H9 (cell line): ENCODE measurements at regions not wholly inside any gene's neighbourhood (a gene's known extent, or its start where the extent isn't known, plus 50 kb on each side); places are given as distances from the start of the nearest gene placed in this dataset.

Source experiments
- DNase-seq: peaks from one replicate; pipeline ENCODE4 v3.0.0-alpha.2; 2017
- H2AFZ ChIP-seq: one replicate; pipeline ENCODE4 v1.6.1; 2013; ENCODE audit warnings: mild to moderate bottlenecking, low read length, control low read depth, moderate library complexity
- H2AK5ac ChIP-seq: 2 replicates; pipeline ENCODE4 v1.6.1; 2013; ENCODE audit warnings: low read length, control low read depth, mixed read lengths; ENCODE audit not compliant: insufficient read length
- H2BK120ac ChIP-seq: one replicate; pipeline ENCODE4 v1.6.1; 2013; ENCODE audit warnings: low read depth, mild to moderate bottlenecking, low read length, control low read depth, inconsistent platforms; ENCODE audit not compliant: poor library complexity, severe bottlenecking
- H2BK12ac ChIP-seq: 2 replicates; pipeline ENCODE4 v1.6.1; 2013; ENCODE audit warnings: low read length, control low read depth, mixed read lengths, low read depth; ENCODE audit not compliant: insufficient read length
- H2BK15ac ChIP-seq: 2 replicates; pipeline ENCODE4 v1.6.1; 2013; ENCODE audit warnings: low read depth, low read length, control low read depth
- H2BK20ac ChIP-seq: one replicate; pipeline ENCODE4 v1.6.1; 2013; ENCODE audit warnings: low read depth, mild to moderate bottlenecking, low read length, control low read depth, inconsistent platforms; ENCODE audit not compliant: poor library complexity, severe bottlenecking
- H2BK5ac ChIP-seq: 2 replicates; pipeline ENCODE4 v1.6.1; 2013; ENCODE audit warnings: low read length, control low read depth, mixed read lengths; ENCODE audit not compliant: insufficient read length
- H3K14ac ChIP-seq: 2 replicates; pipeline ENCODE4 v1.6.1; 2013; ENCODE audit warnings: low read length, control low read depth; ENCODE audit not compliant: insufficient read depth
- H3K18ac ChIP-seq: 2 replicates; pipeline ENCODE4 v1.6.1; 2013; ENCODE audit warnings: low read depth, mild to moderate bottlenecking, mixed read lengths, low read length, control low read depth; ENCODE audit not compliant: insufficient read length
- H3K23ac ChIP-seq: 2 replicates; pipeline ENCODE4 v1.6.1; 2013; ENCODE audit warnings: low read length, control low read depth, mixed read lengths, low read depth; ENCODE audit not compliant: insufficient read length
- H3K23me2 ChIP-seq: 2 replicates; pipeline ENCODE4 v1.6.1; 2013; ENCODE audit warnings: low read depth, mild to moderate bottlenecking, mixed read lengths, low read length, control low read depth; ENCODE audit not compliant: insufficient read length, poor library complexity, severe bottlenecking
- H3K27ac ChIP-seq: 2 replicates; pipeline ENCODE4 v1.5.1; 2013; ENCODE audit warnings: low read length, control low read depth, mixed read lengths, low read depth; ENCODE audit not compliant: insufficient read length
- H3K27me3 ChIP-seq: 2 replicates; pipeline ENCODE4 v1.6.1; 2013; ENCODE audit warnings: low read length, control low read depth, inconsistent platforms; ENCODE audit not compliant: insufficient read depth
- H3K4ac ChIP-seq: 2 replicates; pipeline ENCODE4 v1.6.1; 2013; ENCODE audit warnings: low read depth, mild to moderate bottlenecking, control low read depth, inconsistent platforms, low read length, moderate library complexity
- H3K4me1 ChIP-seq: 2 replicates; pipeline ENCODE4 v1.6.1; 2013; ENCODE audit warnings: low read length, control low read depth, inconsistent platforms; ENCODE audit not compliant: insufficient read depth
- H3K4me2 ChIP-seq: 2 replicates; pipeline ENCODE4 v1.6.1; 2013; ENCODE audit warnings: low read length, control low read depth, mixed read lengths; ENCODE audit not compliant: insufficient read length, insufficient read depth
- H3K56ac ChIP-seq: 2 replicates; pipeline ENCODE4 v1.6.1; 2013; ENCODE audit warnings: low read depth, mild to moderate bottlenecking, mixed read lengths, low read length, control low read depth; ENCODE audit not compliant: insufficient read length
- H3K79me1 ChIP-seq: 2 replicates; pipeline ENCODE4 v1.6.1; 2013; ENCODE audit warnings: low read depth, mild to moderate bottlenecking, moderate library complexity, low read length, control low read depth, inconsistent platforms; ENCODE audit not compliant: insufficient read depth, poor library complexity, severe bottlenecking
- H3K79me2 ChIP-seq: 2 replicates; pipeline ENCODE4 v1.6.1; 2013; ENCODE audit warnings: low read length, control low read depth, inconsistent platforms; ENCODE audit not compliant: insufficient read depth
- H3K9ac ChIP-seq: 2 replicates; pipeline ENCODE4 v1.6.1; 2013; ENCODE audit warnings: low read length, control low read depth, mixed read lengths; ENCODE audit not compliant: insufficient read length; ENCODE audit errors: extremely low read depth
- H3K9me3 ChIP-seq: one replicate; pipeline ENCODE4 v1.6.1; 2013; ENCODE audit warnings: low read depth, low read length, inconsistent platforms; ENCODE audit not compliant: control insufficient read depth
- H3T11ph ChIP-seq: one replicate; pipeline ENCODE4 v1.6.1; 2013; ENCODE audit warnings: mild to moderate bottlenecking, low read length, control low read depth, inconsistent platforms
- H4K20me1 ChIP-seq: one replicate; pipeline ENCODE4 v1.6.1; 2013; ENCODE audit not compliant: control insufficient read depth, insufficient read length, insufficient read depth
- H4K5ac ChIP-seq: 2 replicates; pipeline ENCODE4 v1.6.1; 2013; ENCODE audit warnings: low read depth, mild to moderate bottlenecking, mixed read lengths, low read length, control low read depth; ENCODE audit not compliant: insufficient read length
- H4K8ac ChIP-seq: replicated peaks from 2 replicates; pipeline ENCODE4 v1.6.1; 2013; ENCODE audit warnings: low read length, control low read depth, mixed read lengths, low read depth; ENCODE audit not compliant: insufficient read length
- H4K91ac ChIP-seq: 2 replicates; pipeline ENCODE4 v1.6.1; 2013; ENCODE audit warnings: low read depth, mild to moderate bottlenecking, moderate library complexity, mixed read lengths, low read length, control low read depth; ENCODE audit not compliant: insufficient read length
- H3K27ac Mint-ChIP-seq, 3 experiments: 2 replicates in 2 of 3; 3 replicates in 1 of 3; pipeline ENCODE4 v1.8.0; 2020 to 2021; ENCODE audit warnings: mixed read lengths in 3 of 3, mild to moderate bottlenecking in 1 of 3, moderate library complexity in 1 of 3
- H3K27me3 Mint-ChIP-seq: 2 replicates; pipeline ENCODE4 v1.8.0; 2021; ENCODE audit warnings: low read depth, mild to moderate bottlenecking, moderate library complexity, mixed read lengths
- H3K36me3 Mint-ChIP-seq, 3 experiments: 2 replicates in 2 of 3; 3 replicates in 1 of 3; pipeline ENCODE4 v1.8.0; 2020 to 2021; ENCODE audit warnings: low read depth in 3 of 3, mixed read lengths in 3 of 3; ENCODE audit not compliant: insufficient read depth in 1 of 3
- H3K4me1 Mint-ChIP-seq, 2 experiments: 2 replicates each; pipeline ENCODE4 v1.8.0; 2020; ENCODE audit warnings: mixed read lengths in 2 of 2
- H3K4me3 Mint-ChIP-seq, 2 experiments: 2 replicates in 1 of 2; 3 replicates in 1 of 2; pipeline ENCODE4 v1.8.0; 2020 to 2021; ENCODE audit warnings: mild to moderate bottlenecking in 2 of 2, mixed read lengths in 2 of 2, moderate library complexity in 1 of 2
- H3K9me3 Mint-ChIP-seq, 2 experiments: 2 replicates in 1 of 2; 3 replicates in 1 of 2; pipeline ENCODE4 v1.8.0; 2020; ENCODE audit warnings: mild to moderate bottlenecking in 2 of 2, mixed read lengths in 2 of 2, moderate library complexity in 1 of 2
- WGBS: extraction: QIAGEN DNeasy Blood & Tissue Kit; methylation state at CpG from one replicate; pipeline ENCODE4 v1.1.7; 2013; ENCODE audit warnings: missing lambda C conversion rate, low lambda C conversion rate, mixed read lengths; ENCODE audit not compliant: insufficient read length; ENCODE audit errors: extremely low coverage; 5-methylcytosine and 5-hydroxymethylcytosine counted together
- TF ChIP-seq, protein P1 (sequence below): fragments of 200-600 bp; sonication (generic); conservative IDR thresholded peaks from 3 replicates; pipeline ENCODE4 v1.8.0; 2021; ENCODE audit warnings: antibody characterized with exemption, mild to moderate bottlenecking

GRCh38 chr4:99723612-99724011, 66.0 kb upstream of the C4orf54 start:
- H4K5ac ChIP-seq: no peak overlapping the region
- no peak overlapping the region for H2BK5ac ChIP-seq
- H4K91ac ChIP-seq: no peak overlapping the region
- no peak overlapping the region for H3K27ac ChIP-seq
- H3K23me2 ChIP-seq: no peaks in the 10 kb centered on the region
- Mint-ChIP-seq H3K36me3 (peaks cover 0 to 4% (median 0%) of the 10 kb centered on the region in 3 experiments; a peak in 2 of 7 replicates), H3K27me3 (no peaks in the 10 kb centered on the region), H3K4me3 (no peak overlapping the region), H3K4me1 (peaks cover 24 to 30% of the 10 kb centered on the region in 2 experiments), H3K9me3 (peaks cover 9 to 13% of the 10 kb centered on the region in 2 experiments; a peak in 4 of 5 replicates), H3K27ac (no peak overlapping the region)
- H3K4me2 ChIP-seq: no peak overlapping the region
- peaks cover 4% of the 10 kb centered on the region; the same call in 1 of the 2 replicates for H3K4me1 ChIP-seq
- H3K27me3 ChIP-seq: no peaks in the 10 kb centered on the region
- no peak overlapping the region for H2BK12ac ChIP-seq
- H3T11ph ChIP-seq: no peak overlapping the region
- H3K9ac ChIP-seq: no peak overlapping the region
- H2AK5ac ChIP-seq: no peak overlapping the region
- no peak overlapping the region for H2BK15ac ChIP-seq
- H3K18ac ChIP-seq: no peak overlapping the region
- H2AFZ ChIP-seq: no peak overlapping the region
- DNase-seq: peak; percentile 31
- H3K14ac ChIP-seq: no peak overlapping the region
- H4K20me1 ChIP-seq: no peaks in the 10 kb centered on the region
- no peaks in the 10 kb centered on the region for H3K79me2 ChIP-seq
- H2BK20ac ChIP-seq: no peak overlapping the region
- no peak overlapping the region for H3K4ac ChIP-seq
- H4K8ac ChIP-seq: no peak overlapping the region
- H3K23ac ChIP-seq: no peak overlapping the region
- H3K56ac ChIP-seq: no peak overlapping the region
- TF ChIP-seq, protein P1, sequence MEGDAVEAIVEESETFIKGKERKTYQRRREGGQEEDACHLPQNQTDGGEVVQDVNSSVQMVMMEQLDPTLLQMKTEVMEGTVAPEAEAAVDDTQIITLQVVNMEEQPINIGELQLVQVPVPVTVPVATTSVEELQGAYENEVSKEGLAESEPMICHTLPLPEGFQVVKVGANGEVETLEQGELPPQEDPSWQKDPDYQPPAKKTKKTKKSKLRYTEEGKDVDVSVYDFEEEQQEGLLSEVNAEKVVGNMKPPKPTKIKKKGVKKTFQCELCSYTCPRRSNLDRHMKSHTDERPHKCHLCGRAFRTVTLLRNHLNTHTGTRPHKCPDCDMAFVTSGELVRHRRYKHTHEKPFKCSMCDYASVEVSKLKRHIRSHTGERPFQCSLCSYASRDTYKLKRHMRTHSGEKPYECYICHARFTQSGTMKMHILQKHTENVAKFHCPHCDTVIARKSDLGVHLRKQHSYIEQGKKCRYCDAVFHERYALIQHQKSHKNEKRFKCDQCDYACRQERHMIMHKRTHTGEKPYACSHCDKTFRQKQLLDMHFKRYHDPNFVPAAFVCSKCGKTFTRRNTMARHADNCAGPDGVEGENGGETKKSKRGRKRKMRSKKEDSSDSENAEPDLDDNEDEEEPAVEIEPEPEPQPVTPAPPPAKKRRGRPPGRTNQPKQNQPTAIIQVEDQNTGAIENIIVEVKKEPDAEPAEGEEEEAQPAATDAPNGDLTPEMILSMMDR: no peak
- no peaks in the 10 kb centered on the region for H3K9me3 ChIP-seq
- H2BK120ac ChIP-seq: no peak overlapping the region
- no CpG with 5 or more reads among the region's 3 CpGs for WGBS
- no peaks in the 10 kb centered on the region for H3K79me1 ChIP-seq
